ENCODE measurements at regions not wholly inside any gene's neighbourhood (a gene's known extent, or its start where the extent isn't known, plus 50 kb on each side); places are given as distances from the start of the nearest gene placed in this dataset.
"Not testable (repeated sequence)": the region's sequence is repeated elsewhere in the genome, so short reads cannot be mapped to it uniquely, and the experiment has no call there.

- H3K4me1 Mint-ChIP-seq (ENCODE audit: low read depth); H3K9me3 Mint-ChIP-seq; H3K27ac Mint-ChIP-seq; H3K4me3 Mint-ChIP-seq; H3K36me3 Mint-ChIP-seq (ENCODE audit: low read depth): not testable (repeated sequence)
- H3K27me3 Mint-ChIP-seq = peaks cover 18% of the 10 kb centered on the region
Observed at GRCh38 chr2:95676573-95676972, 84.8 kb downstream of the TRIM43 start.

- no peak overlapping the region for H3K4me3 Mint-ChIP-seq
- H3K36me3 Mint-ChIP-seq (ENCODE audit: low read depth) = no peaks in the 10 kb centered on the region
- H3K4me1 Mint-ChIP-seq (ENCODE audit: low read depth) = peaks cover 3% of the 10 kb centered on the region
- peaks cover 20% of the 10 kb centered on the region for H3K27me3 Mint-ChIP-seq
- no peak overlapping the region for H3K27ac Mint-ChIP-seq
- no peaks in the 10 kb centered on the region for H3K9me3 Mint-ChIP-seq
Observed at GRCh38 chr2:95677346-95677745, 85.5 kb downstream of the TRIM43 start.

DNA sequence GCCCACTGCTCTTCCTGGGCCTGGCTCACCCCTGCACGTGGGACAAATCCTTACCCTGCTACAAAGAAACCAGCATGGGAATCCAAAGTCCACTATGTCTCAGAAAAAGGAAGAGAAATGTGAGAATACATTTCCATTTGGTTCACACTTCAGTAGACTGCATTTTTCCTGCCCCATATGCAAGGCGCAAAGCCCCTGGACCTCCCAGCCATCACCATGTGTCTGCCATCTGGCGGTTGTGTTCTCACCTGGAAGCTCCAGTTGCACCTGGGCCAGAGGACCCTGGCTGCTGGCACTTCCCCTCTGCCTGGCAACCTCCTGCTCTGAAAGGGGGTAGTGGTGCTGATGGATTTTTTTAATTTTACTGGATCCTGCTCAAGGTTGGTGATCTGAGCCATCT, 86.0 kb downstream of the TRIM43 start:
- not testable (repeated sequence) for H3K36me3 Mint-ChIP-seq (ENCODE audit: low read depth); H3K4me1 Mint-ChIP-seq (ENCODE audit: low read depth); H3K9me3 Mint-ChIP-seq; H3K4me3 Mint-ChIP-seq; H3K27ac Mint-ChIP-seq
- peaks cover 23% of the 10 kb centered on the region for H3K27me3 Mint-ChIP-seq

GRCh38 chr2:95681158-95681557, 89.4 kb downstream of the TRIM43 start:
- H3K4me3 Mint-ChIP-seq; H3K9me3 Mint-ChIP-seq; H3K27ac Mint-ChIP-seq; H3K36me3 Mint-ChIP-seq (ENCODE audit: low read depth): not testable (repeated sequence)
- Mint-ChIP-seq H3K27me3 (peaks cover 32% of the 10 kb centered on the region), H3K4me1 (ENCODE audit: low read depth) (peaks cover 12% of the 10 kb centered on the region)

- not testable (repeated sequence) for H3K36me3 Mint-ChIP-seq (ENCODE audit: low read depth); H3K4me3 Mint-ChIP-seq; H3K9me3 Mint-ChIP-seq; H3K27ac Mint-ChIP-seq
- peaks cover 12% of the 10 kb centered on the region for H3K4me1 Mint-ChIP-seq (ENCODE audit: low read depth)
- H3K27me3 Mint-ChIP-seq = peaks cover 31% of the 10 kb centered on the region
Observed at GRCh38 chr2:95681589-95682081, 89.8 kb downstream of the TRIM43 start.

DNA sequence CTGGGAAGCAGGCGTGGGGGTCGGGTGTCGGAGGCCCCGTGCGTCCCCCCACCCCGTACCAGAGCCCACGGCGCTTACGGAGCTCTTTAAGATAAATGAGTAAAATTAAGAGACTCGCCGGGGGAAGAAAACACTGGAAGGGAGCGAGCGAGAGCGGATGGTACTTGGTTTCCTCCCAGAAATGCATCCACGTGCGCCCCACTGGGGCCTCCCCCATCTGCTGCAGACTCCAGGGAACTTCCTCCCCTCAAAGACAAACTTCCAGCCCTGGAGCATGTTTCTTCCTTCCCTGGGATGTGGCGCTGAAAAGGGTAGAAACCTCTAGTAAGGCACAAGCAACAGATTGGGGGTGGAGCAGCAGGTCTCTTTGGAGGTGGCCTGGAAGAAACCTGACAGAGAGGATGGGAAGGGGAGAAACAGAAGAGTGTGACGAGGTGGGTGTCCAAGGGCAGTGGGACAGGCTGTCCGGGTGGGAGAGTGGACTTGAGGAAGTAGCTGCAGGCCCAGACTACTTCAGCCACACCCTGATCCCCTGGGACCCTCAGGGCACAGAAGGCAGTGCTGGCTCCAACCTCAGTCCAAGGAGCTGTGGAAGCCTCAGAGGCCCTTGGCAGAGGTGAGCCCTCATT, 91.2 kb downstream of the TRIM43 start:
- not testable (repeated sequence) for H3K36me3 Mint-ChIP-seq (ENCODE audit: low read depth); H3K9me3 Mint-ChIP-seq; H3K27ac Mint-ChIP-seq
- Mint-ChIP-seq H3K4me1 (ENCODE audit: low read depth) (peaks cover 12% of the 10 kb centered on the region), H3K27me3 (peaks cover 27% of the 10 kb centered on the region), H3K4me3 (peak overlapping the region; percentile 58)

DNA sequence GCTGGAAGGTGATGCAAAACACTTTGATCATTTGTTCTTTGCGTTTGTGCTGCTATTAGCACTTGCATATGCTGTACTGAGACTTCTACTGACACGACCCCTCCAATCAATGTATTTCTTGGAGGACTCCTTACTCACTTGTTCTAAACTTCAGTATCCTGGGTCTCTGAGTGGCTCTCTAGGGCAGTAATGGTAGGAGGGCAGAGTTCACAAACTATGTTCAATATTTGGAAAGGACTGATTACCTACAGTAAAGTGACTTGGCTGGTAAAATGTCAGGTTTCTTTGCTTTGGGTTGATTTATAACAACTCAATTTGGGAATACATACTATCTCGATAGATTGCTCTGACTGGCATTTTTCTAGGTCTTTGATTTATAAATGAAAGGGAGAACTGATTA, 93.7 kb downstream of the TRIM43 start:
- Mint-ChIP-seq H3K9me3 (no peaks in the 10 kb centered on the region), H3K4me1 (ENCODE audit: low read depth) (peaks cover 12% of the 10 kb centered on the region), H3K4me3 (no peak overlapping the region), H3K36me3 (ENCODE audit: low read depth) (no peaks in the 10 kb centered on the region), H3K27ac (no peak overlapping the region), H3K27me3 (peaks cover 26% of the 10 kb centered on the region)

DNA sequence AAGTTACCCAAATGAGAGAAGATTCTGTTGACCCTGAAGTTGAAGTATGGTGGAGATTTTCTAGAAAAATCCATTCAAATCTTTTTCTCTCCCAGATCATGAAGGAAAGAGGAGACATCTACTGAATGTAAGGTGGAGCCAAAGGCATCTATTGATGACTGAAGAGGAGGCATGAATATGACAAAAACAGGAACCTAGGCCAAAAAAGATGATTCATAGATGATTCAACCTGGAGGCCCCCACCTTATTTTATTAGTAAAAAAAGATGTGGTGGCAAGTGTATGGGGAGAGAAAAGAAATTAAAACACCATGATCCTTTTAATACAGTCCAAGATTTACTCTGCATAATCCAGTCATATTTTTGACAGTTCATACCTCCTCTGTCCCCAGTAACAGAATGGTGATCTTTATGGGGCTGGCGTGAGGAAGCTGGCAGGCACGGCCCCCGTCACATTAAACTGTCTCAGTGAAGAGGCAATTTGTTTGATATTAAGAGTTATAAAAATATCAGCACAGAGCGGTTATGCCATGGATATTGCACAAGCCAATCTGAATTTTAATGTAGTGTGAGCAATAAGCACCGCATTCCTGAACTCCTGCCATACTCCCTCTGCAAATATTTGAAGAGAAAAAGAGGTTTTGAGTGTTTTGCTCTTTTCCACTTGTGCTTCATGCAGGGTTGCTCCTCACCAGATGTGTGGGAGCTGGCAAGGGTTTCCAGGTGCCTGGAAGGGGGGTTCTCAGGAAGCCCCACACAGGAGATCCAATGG, 94.4 kb downstream of the TRIM43 start:
- H3K9me3 Mint-ChIP-seq; H3K4me3 Mint-ChIP-seq; H3K27ac Mint-ChIP-seq; H3K36me3 Mint-ChIP-seq (ENCODE audit: low read depth): not testable (repeated sequence)
- peaks cover 12% of the 10 kb centered on the region for H3K4me1 Mint-ChIP-seq (ENCODE audit: low read depth)
- H3K27me3 Mint-ChIP-seq = peaks cover 22% of the 10 kb centered on the region

GRCh38 chr2:95687852-95688251, 96.1 kb downstream of the TRIM43 start:
- peaks cover 17% of the 10 kb centered on the region for H3K27me3 Mint-ChIP-seq
- H3K4me1 Mint-ChIP-seq (ENCODE audit: low read depth); H3K9me3 Mint-ChIP-seq; H3K27ac Mint-ChIP-seq; H3K4me3 Mint-ChIP-seq; H3K36me3 Mint-ChIP-seq (ENCODE audit: low read depth): not testable (repeated sequence)

- H3K4me3 Mint-ChIP-seq; H3K4me1 Mint-ChIP-seq (ENCODE audit: low read depth); H3K9me3 Mint-ChIP-seq; H3K27ac Mint-ChIP-seq; H3K36me3 Mint-ChIP-seq (ENCODE audit: low read depth); H3K27me3 Mint-ChIP-seq: not testable (repeated sequence)
Observed at GRCh38 chr2:95691210-95691609, 99.4 kb downstream of the TRIM43 start.

- not testable (repeated sequence) for H3K4me3 Mint-ChIP-seq; H3K36me3 Mint-ChIP-seq (ENCODE audit: low read depth); H3K4me1 Mint-ChIP-seq (ENCODE audit: low read depth); H3K27ac Mint-ChIP-seq; H3K9me3 Mint-ChIP-seq
- peaks cover 21% of the 10 kb centered on the region for H3K27me3 Mint-ChIP-seq
Observed at GRCh38 chr2:95693071-95693846, 101.5 kb downstream of the TRIM43 start.

- no peak overlapping the region for H3K4me3 Mint-ChIP-seq
- H3K36me3 Mint-ChIP-seq (ENCODE audit: low read depth) = no peaks in the 10 kb centered on the region
- no peaks in the 10 kb centered on the region for H3K4me1 Mint-ChIP-seq (ENCODE audit: low read depth)
- H3K9me3 Mint-ChIP-seq = no peaks in the 10 kb centered on the region
- H3K27ac Mint-ChIP-seq = no peak overlapping the region
- H3K27me3 Mint-ChIP-seq = peaks cover 25% of the 10 kb centered on the region
Observed at GRCh38 chr2:95695613-95696012, 103.8 kb downstream of the TRIM43 start.

DNA sequence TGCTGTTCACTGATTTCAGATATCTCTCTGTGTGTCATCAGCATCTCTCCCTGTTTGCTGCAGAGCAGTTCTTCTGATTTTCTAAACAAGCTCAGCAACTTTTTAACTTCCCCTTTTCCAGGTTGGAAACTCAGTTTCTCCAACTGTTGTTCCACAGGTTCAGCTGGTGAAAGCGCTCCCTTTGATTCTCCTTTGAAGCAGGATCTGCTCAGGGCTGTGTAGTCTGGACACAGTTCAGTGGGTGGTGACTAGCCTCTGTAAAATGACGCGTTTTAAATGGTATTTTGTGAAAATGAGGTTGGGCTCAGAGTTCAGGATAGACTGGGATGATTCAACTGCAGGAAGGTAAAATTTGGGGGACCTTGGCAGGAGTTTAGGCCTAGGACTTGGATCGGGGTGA, 106.3 kb downstream of the TRIM43 start:
- Mint-ChIP-seq H3K27me3 (peaks cover 30% of the 10 kb centered on the region), H3K4me1 (ENCODE audit: low read depth) (no peaks in the 10 kb centered on the region), H3K36me3 (ENCODE audit: low read depth) (no peaks in the 10 kb centered on the region), H3K27ac (no peak overlapping the region), H3K9me3 (no peaks in the 10 kb centered on the region), H3K4me3 (no peak overlapping the region)

DNA sequence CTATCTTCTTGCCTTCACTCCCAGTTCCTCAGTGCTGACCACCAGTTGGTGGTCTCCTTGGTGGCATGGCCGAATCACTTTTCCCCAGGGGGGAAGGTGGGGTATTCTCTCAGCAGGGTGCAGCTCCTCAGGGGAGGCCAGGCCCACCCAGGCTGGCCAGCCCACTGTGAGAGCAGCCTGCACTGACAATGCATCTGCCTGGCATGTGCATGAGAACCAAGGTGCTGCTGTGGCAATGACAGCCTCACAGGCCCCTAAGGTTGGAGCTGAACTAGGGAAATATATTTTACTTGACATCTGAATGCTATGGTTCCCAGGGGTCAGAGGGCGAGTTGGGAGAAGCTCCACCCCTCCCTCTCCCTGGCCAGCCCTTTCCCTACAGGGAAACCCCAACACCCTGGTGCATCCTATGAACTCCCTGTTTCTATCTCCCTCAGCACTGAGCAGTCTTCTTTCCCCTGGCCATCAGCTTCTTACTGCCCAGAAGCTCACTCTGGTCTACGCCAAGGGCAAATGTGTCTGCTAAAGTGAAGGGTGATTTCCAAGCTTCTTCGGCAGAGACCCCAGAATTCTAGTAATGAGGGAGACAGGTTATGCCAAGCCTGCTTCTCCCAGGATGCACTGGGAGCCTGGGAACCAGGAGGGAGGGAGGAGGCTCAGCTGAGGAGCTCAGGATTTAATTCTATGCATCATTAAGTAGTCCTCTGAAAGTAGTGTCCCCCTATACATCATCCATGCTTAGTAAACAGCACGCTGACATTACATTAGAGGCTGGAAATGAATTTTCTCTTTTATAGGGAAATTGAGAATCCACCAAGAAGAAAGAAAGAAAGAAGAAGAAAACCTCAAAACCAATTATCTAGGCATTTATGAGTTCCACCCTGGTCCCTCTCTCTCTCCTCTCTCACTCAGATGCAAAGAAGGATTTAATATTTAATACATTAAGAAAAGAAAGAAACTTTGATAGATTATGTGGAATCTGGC, 107.7 kb downstream of the TRIM43 start:
- not testable (repeated sequence) for H3K27ac Mint-ChIP-seq; H3K4me3 Mint-ChIP-seq; H3K9me3 Mint-ChIP-seq; H3K4me1 Mint-ChIP-seq (ENCODE audit: low read depth); H3K36me3 Mint-ChIP-seq (ENCODE audit: low read depth)
- peaks cover 38% of the 10 kb centered on the region for H3K27me3 Mint-ChIP-seq

All from stimulated activated naive CD8-positive, alpha-beta T cell treated with anti-CD3 and anti-CD28 coated beads, Interleukin-15, Interleukin-2, amounts not matched to agents 100 ng/mL and 50 ng/mL, for 24 hours (primary cell).